Sciatic nerve (tissue), 2 donors: ENCODE measurements at regions not wholly inside any gene's neighbourhood (a gene's known extent, or its start where the extent isn't known, plus 50 kb on each side); places are given as distances from the start of the nearest gene placed in this dataset.
A peak's percentile ranks its signal among the peaks of the same experiment; 100 is the strongest.
"Not testable (repeated sequence)": the region's sequence is repeated elsewhere in the genome, so short reads cannot be mapped to it uniquely, and the experiment has no call there.

Experiments
- ATAC-seq: fragments of 200-7000 bp; cut with Tn5 transposase; one replicate; pipeline ENCODE4 v1.9.1; 2020; ENCODE audit warnings: mild to moderate bottlenecking, moderate library complexity
- DNase-seq: peaks from one replicate; pipeline ENCODE4 v3.0.0-alpha.2; 2020; ENCODE audit warnings: low spot score
- intact Hi-C: fragments of 100-400 bp; cut with DNase I; formaldehyde crosslinking; loops from one replicate; pipeline ENCODE4 v1.14.2; 2022
- donor health status: DM: no; HTN: no; CAD: no.
- donor health status: DM: no; HTN: no; CAD: no.

DNA sequence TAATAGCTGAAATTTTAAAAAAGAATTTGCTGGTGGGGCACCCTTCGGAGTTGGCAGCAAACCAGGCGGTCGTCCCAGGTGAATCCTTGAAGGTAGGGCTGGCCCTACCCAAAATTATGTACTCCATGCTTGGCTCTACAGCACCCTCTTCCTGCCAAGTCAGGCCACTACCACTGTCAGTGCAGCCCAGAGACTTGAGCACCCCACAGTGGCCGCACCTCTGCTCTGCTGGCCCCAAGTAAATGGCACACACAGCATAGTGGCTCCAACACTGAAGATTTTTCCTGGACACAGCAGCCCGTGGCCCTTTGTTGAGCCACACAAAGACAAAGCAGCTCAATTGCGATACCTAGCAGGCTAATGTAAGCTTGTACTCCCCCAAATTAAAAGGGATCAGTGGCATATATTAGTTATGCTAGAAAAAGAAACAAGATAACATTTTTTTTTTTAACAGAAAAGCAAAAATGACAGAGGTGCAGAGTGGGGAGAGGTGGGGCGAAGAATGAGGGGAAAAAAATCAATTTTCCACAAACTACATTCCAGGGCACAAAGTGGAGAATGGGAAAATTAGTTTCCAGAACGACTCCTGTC lies 250.5 kb downstream of the UACA start:
- DNase-seq (no peak), ATAC-seq (no peak)
- intact Hi-C loops = no loop called here

DNA sequence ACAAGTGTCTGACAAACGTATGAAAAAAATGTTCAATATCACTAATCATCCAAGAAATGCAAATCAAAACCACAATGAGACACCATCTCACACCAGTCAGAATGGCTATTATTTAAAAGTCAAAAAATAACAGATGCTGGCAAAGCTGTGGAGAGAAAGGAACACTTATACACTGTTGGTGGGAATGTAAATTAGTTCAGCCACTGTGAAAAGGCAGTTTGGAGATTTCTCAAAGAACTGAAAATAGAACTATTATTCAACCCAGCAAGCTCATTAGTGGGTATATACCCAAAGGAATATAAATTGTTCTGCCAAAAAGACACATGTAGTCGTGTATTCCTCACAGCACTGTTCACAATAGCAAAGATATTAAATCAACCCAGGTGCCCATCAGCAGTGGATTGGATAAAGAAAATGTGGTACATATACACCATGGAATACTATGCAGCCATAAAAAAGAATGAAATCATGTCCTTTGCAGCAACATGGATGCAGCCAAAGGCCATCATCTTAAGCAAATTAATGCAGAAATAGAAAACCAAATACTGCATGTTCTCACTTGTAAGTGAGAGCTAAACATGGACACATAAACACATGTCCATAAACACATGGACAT lies 251.3 kb downstream of the UACA start:
- ATAC-seq, DNase-seq, intact Hi-C loops: not testable (repeated sequence)

DNA sequence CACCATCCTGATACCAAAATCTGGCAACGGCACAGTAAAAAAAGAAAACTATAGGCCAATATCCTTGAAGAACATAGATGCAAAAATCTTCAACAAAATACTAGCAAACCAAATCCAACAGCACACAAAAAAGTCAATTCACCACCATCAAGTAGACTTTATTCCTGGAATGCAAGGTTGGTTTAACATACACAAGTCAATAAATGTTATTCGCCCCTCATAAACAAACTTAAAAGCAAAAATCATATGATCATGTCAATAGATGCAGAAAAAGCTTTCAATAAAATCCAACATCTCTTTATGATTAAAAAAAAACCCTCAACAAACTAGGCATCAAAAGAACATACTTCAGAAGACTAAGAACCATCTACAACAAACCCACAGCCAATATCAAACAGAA lies 252.9 kb downstream of the UACA start:
- intact Hi-C loops = no loop called here
- ATAC-seq (no peak), DNase-seq (no peak)

DNA sequence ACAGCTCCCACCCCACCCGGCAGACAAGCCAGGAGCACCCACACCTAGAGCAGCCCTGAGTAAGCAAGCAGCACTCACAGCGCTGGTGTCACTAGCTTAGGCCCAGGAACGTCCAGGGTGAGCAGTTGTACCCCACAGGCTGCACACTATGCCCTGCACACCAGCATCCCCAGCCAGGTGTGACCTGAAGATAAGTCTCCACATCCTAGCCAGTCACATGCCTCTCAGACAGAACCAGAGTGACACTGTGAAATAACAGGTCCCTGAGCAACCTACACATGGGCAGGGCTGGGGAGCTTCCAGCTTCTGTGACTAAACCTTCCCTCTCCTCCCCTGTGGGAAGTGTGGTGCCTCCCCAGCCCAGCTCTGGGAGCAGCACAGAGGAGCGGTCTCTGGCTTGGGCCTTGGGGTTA lies 253.6 kb downstream of the UACA start:
- DNase-seq (no peak), ATAC-seq (no peak)
- intact Hi-C loops = no loop called here

DNA sequence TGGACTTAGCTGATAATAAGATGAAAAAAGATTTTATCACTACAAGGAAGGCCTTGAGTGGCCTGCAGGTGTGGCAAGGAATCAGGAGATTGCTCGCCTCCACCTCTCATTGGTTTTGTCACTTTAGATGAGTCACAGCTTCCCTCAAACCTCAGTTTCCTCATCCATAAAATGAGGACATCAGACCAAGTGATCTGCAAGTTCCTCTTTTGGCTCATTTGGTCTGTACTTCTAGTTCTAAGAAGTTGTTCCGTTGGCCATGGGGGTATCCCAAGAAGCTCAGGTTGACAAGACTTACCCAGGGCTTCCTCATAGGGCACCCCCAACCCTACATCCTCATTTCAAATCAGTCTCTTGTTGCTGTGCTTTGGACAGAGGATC lies 254.1 kb downstream of the UACA start:
- intact Hi-C loops = no loop called here
- DNase-seq (no peak), ATAC-seq (no peak)

DNA sequence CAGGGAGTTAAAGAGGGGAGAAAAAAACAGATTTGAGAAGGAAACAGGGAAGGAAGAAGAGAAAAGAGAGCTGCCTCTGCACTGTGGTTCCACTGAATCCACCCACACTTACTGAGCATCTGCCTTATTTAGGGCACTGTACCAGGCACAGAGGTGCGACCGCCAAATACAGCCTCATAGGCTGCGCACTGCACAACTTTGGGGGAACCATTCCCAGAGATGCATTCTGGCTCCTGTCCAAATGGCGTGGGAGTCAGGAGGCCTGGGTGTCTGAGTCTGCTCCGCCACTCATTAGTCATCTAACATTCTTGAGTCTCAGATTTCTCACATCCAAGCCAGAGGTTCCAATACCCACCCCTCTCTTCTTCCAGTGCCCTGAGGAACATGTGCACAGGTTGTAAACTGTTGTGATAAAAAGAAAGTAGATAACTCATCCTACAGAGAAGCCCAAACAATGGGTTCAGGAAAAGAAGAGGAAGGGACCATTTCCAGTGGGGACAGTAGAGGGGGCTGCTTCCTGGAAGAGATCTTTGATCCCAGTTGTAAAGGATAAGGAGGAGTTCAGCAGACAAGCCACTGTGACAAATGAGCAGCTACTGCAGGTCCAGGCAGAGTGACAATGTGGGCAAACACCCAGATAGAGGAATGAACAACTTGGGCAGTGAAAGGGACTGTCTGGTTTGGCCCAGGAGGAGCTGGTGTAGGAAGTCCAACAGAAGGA lies 254.6 kb downstream of the UACA start:
- DNase-seq = no peak
- intact Hi-C loops = no loop called here
- no peak for ATAC-seq

DNA sequence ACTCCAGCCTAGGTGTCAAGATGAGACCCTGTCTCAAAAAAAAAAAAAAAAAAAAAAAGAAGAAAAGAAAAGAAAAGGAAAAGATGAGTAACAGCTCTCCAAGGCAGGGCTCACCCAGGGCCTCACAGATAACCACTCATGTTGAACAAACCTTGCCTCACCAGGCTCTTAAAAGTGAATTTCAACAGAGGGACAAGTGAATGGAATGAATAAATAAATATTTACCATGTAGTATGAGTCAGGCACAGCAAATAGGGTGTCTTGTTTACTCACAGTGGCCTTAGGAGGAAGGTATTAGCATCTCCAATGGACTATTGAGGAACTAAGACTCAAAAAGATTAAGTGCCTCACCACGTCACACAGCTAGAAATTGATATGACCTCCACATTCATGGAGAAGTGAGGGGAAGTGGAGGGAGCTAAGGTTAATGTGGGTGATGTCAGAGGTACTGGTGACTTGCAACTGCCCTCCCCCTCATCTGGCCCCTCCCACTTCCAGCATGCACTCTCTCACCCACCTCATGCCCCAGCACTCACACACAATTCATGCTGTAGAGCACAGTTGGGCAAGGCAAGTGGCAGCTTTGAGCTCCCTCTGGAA lies 255.5 kb downstream of the UACA start:
- DNase-seq (no peak), ATAC-seq (no peak)
- intact Hi-C loops = no loop called here

DNA sequence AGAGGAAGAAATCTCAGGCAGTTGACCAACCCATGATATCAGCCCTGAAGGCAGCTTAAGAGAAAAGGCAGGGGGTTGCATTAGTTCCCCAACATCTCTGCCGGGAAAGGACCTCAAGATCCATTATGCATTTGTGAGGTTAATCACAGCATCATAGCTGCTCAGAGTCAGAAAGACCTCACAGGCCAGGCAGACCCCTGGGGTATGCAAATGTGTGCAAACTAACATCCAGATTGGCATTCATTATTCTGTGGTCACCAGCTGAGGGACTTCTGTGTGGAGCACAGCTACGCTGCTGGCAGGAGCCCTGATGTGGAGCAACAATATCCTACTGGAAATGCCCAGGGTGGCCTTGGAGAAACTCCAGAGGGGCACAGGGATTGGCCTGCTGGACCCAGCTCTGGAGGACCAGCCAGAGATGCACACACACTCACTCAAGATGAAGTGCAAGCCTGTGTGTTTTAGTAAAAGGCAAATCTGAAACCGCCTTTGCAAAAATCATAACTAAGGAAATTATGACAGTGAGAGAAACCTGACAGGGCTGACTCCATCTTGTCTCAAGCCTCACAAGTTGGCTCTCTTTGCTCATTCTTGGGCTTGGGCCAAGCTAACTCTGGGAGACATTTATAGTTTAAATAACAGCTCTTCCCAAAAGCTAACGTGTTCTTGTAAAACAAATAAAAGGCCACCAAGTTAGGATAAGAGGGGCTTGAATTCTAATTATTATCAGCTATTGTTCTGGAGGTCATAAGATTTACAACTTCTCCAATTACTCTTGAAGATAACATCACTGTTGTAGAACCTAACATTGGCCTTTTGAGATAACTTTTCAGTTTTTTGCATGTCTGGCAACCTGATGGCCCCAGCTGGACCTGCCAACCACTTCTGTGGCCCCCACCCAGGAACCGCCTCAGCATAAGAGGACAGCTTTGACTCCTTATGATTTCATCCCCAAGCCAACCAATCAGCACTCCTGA lies 257.1 kb downstream of the UACA start:
- ATAC-seq (no peak), DNase-seq (no peak)
- intact Hi-C loops = no loop called here

DNA sequence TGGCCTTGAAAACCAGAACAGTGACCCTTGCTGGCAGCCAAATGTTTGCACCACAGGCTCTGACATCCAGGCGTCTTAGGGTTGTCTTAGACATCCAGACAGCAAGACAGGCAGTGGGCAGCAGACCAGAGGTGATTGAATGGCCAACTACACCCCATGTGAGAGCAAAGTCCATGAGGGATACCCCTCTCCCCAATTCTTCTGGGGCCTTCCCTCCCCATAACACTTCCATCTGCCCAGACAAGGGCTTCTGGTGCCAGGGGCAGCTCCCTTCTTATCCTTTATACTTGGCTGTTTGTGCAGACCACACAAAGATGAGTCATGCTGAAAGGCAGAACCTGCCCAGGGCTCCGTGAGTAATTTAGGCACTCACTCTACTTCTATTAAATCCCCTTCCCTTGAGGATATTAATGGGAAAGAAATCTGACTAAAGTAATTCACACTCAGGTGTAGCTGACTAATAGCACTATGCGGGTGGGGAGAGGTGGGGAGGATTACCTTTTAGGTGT lies 257.9 kb downstream of the UACA start:
- DNase-seq (no peak), ATAC-seq (peak; percentile 22)
- intact Hi-C loops = no loop called here

DNA sequence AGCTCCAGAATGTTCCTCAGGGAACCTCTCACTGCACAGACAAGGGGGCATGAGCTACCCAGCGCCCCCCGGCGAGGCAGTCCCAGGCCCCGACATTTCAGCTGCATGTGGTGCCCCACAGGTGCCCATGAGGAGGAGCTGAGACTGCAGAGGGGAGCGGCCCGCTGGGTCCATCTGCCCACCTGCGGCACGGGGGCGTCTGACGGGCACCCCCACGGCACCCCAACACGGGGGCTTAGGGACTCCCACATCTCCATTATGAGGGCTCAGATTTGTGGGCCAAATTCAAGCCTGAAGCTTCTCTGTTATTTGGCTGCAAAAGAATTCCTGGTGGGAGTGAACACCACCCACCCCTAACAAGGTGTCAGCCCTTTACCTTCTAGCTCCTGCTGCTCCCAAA lies 258.4 kb downstream of the UACA start:
- ATAC-seq (no peak), DNase-seq (no peak)
- intact Hi-C loops = no loop called here

DNA sequence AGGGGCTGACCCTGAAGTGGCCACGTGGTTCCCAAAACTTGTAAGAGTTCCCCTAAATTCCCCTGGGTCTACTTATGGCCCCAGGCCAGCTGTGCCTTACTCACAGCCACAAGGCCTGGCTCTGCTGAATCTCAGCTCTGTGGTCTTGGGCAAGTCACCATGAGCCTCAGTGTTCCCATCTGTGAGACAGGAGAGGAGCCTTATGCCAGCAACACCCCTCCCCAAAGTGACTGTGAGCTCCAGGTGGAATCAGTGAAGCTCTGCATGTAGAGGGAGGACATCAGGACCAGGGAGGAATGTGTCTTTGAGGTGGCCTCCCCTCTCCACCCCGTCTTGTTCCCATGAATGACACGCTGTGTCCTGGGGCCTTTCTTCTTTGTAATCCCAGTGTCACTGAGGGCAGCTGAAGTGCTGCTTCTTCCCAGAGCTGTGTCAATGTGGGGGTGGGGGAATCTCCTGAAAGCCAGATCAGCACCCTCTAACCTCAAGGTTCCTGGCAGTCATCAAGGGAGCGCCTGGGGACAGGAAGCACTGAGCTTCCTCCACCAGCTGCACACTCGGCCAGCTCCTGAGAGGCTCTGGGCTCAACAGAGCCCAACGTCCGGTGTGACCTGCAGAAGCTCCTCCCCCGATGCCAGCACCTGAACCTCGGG lies 258.9 kb downstream of the UACA start:
- ATAC-seq (peak; percentile 71), DNase-seq (peak; percentile 80)
- intact Hi-C loops = no loop called here

DNA sequence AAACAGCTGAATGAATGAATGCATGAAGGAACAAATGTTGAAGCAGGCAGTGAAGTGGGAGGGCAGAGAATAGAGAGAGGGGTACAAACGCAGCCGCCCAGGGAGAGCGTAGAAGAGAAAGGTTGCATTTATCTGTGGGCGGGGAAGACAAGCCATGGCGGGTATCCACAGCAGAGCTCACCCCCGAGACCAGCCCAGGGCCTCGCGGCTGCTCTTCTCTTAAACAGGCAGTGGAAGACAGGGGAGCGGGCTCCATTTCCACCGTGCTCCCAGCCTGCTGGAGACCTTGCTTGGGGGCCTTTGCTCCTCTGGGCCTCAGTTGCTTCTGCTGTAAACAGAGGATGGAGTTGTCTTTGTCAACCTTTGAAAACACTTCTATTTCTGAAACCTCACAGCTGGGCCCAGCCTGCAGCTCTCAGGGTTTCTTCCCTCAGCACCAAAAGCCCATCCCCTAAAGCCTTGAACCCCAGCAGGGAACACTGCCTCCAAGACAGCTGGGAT lies 259.5 kb downstream of the UACA start:
- intact Hi-C loops = no loop called here
- DNase-seq = no peak
- ATAC-seq = peak; percentile 5

DNA sequence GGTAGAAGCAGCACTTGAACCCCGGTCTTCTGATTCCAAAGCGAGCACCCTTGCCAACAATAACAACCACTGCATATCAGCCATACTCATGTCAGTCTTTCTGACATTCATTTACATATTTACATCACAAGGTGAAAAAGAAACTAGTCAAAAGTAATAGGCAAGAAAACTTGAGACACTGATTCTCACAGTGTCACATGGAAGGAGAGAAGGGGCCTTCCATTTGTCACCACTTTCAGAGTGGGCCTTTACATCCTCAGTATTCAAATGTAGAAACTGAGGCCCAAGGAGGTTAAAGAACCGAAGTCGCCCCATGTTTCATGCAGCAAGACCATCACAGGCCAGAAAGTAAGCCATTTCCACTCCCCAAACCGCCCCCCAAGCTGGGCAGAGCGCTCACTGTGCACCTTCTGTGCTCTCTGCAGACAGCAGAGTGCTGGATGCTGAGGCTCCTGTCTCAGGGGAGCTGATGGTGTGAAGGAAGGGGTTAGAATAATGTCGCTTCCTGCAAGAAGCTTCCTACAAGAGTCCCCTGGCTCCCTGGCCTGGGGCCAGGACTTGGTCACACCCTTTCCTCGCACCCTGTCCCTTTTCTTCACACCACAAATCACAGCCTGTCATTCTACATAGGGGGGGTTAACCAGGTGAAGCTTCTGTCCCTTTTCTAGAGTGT lies 260.1 kb downstream of the UACA start:
- ATAC-seq (no peak), DNase-seq (no peak)
- intact Hi-C loops = no loop called here

DNA sequence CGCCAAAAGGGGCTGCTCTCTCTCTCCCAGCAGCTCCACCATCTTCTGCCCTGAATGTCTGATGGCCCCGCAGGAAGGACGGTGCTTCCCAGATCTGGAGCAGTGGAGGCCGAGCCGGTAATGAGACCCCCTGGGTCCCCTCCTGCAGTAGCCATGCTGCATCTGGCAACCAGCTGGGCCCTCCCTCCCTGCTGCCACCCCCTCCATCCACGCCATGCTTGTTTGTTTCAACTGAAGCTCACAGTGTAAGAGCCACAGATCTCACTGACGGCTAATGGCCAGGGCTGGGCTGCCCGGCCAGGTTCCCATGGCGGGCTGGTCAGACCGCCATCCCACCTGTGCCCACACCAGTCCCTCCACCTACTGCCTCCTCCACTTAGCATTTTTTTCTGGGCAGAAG lies 260.8 kb downstream of the UACA start:
- no peak for ATAC-seq
- DNase-seq = no peak
- intact Hi-C loops = no loop called here

DNA sequence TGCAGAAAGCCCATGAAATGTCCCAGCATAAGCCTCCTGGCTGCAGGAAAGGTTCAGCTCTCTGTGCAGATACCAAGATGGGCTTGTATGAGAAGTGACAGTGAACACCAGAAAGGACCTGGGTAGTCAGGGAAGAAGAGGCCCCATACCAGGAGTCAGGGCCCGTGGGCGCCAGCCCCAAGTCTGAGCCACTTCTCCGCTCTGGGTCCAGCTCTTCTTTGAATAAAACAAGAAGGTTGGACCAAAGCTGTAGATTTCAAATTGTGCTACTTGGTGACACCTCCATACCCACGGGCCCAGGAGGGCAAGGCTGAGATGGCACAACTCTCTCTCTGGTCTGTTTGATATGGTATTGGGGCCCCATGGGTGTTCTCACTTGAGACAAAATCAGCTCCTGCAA lies 261.5 kb downstream of the UACA start:
- no peak for DNase-seq
- no peak for ATAC-seq
- intact Hi-C loops = no loop called here

DNA sequence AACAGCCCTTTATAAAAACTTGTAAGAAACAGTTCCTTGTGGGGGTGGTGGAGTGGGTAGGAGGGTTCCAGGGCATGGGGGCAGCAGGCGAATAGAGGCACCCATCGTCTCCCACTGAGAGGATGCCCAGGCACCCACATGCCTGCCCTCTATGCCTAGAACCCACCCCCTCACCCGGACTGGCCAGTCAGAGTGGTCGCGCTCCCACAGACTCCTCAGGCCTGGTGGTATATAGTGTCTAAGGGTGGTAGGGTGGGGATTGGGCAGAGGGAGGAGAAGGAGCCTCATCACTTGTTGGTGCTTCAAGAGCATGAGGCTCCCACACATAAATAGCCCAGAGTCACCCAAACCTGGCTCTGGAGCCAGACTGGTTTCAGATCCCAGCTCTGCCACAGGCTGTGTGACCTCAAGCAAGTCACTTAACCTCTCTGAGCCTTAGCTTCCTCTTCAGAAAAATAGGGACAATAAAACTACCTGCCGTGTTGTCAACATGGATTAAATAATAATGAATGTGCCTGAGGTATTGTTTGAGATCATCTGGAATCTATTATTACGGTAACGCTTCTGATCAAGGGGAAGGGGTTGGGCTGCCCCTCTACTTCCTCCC lies 262.1 kb downstream of the UACA start:
- DNase-seq (no peak), ATAC-seq (no peak)
- intact Hi-C loops = no loop called here

DNA sequence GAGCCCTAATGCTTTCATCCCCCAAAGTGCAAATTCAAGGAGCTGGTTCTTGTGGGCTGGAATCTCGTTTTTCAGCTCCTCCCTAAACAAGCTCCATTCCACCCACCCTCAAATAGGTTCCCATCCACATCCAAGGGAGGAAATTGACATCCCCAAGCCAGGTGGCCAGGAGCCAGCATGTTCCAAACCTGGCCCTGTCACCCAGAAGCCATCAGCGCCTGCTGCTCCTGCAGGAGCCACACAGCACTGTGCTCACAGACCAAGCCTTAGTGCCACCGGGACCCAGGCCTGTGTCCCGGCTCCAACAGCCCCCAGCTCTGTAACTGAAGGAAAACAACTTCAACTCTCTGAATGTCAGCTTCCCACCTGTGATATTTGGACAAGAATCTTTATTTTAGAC lies 263.6 kb downstream of the UACA start:
- ATAC-seq (no peak), DNase-seq (no peak)
- intact Hi-C loops = no loop called here
